ENCODE measurements at regions not wholly inside any gene's neighbourhood (a gene's known extent, or its start where the extent isn't known, plus 50 kb on each side); places are given as distances from the start of the nearest gene placed in this dataset.

- TF ChIP-seq CTCF (IDR thresholded peaks at IDR 0.05; ENCODE audit: insufficient read depth, low read depth, low read length): no peak
- no peak overlapping the region for H3K4me3 ChIP-seq (ENCODE audit: low read depth, low read length)
- DNase-seq (ENCODE audit: low read depth): no peak
Observed at GRCh38 chr11:15805726-15806125, 550.6 kb downstream of the SOX6 start.

- no peak for DNase-seq (ENCODE audit: low read depth)
- no peak for TF ChIP-seq CTCF (IDR thresholded peaks at IDR 0.05; ENCODE audit: insufficient read depth, low read depth, low read length)
- H3K4me3 ChIP-seq (ENCODE audit: low read depth, low read length): no peak overlapping the region
Observed at GRCh38 chr11:15806217-15806616, 550.1 kb downstream of the SOX6 start.

- no peak for TF ChIP-seq CTCF (IDR thresholded peaks at IDR 0.05; ENCODE audit: insufficient read depth, low read depth, low read length)
- no peak for DNase-seq (ENCODE audit: low read depth)
- no peak overlapping the region for H3K4me3 ChIP-seq (ENCODE audit: low read depth, low read length)
Observed at GRCh38 chr11:15807827-15808226, 548.5 kb downstream of the SOX6 start.

GRCh38 chr11:15810082-15810481, 546.3 kb downstream of the SOX6 start:
- DNase-seq (ENCODE audit: low read depth): no peak
- TF ChIP-seq CTCF (IDR thresholded peaks at IDR 0.05; ENCODE audit: insufficient read depth, low read depth, low read length): no peak
- H3K4me3 ChIP-seq (ENCODE audit: low read depth, low read length): no peak overlapping the region

DNA sequence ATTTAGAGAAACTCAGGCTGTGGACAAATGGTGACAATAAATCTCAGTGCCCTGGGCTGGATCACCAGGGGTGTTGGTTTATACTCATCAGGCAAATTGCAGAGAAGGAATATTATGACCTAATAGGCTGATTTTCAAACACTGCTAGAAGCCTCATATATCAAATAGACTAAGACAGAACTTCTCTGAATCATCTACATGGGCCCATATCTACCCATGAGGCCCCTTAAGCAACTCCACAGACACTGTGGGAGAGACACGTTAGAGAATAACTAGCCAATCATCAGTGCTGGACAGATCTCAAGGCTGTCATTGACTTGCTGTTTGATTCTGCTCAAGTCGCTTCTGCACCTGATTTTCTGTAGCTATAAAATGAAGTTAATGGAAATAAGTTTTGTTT, 545.8 kb downstream of the SOX6 start:
- no peak for DNase-seq (ENCODE audit: low read depth)
- no peak for TF ChIP-seq CTCF (IDR thresholded peaks at IDR 0.05; ENCODE audit: insufficient read depth, low read depth, low read length)
- H3K4me3 ChIP-seq (ENCODE audit: low read depth, low read length): no peak overlapping the region

DNA sequence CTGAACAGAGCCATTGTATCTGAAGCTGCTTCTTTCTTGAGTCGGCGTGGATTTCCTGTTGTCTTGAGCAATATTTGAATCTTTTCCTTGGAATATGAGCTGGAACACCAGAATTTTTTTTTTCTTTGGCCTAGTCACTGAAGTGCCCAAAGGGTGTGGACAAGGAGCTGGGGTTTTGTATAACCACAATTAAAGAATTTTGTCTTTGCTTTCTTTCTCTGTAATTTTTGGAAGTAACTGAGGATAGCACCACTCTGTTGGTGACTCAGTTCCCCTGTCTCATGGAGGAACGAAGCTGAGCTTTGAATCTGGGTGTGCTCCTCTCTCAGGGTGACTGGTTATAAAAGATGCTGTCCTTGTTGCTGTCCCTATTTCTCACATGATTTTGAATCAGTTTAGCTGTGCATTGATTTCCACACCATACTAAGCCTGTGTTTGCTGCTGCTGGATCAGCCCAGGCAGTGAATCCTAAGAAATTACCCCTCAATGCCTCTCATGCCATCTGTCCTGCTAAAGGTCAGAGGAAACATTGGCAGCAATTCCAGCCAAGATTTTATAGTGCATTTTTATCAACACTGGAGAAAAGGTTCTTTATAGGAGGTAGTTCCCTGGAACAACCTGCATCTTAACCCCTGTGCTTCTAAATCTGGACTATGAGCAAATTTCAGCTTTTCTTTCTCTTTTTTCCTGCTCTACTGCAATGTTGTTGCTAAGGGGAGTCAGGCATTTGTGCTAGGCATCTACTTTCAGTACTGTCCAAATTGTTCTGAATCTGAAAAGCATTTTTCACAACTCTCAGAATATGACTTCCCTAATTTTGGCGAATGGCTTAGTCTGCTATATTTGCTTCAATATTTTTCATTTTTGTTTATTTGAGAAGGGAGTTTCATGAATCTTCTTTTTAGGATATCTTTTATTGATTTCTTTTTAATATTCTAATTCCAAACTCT, 540.8 kb downstream of the SOX6 start:
- DNase-seq (ENCODE audit: low read depth): no peak
- H3K4me3 ChIP-seq (ENCODE audit: low read depth, low read length): no peak overlapping the region
- TF ChIP-seq CTCF (IDR thresholded peaks at IDR 0.05; ENCODE audit: insufficient read depth, low read depth, low read length): no peak
